ENCODE measurements at regions not wholly inside any gene's neighbourhood (a gene's known extent, or its start where the extent isn't known, plus 50 kb on each side); places are given as distances from the start of the nearest gene placed in this dataset.

GRCh38 chr10:28790146-28790545 lies 112.8 kb downstream of the BAMBI start:
- Histone ChIP-seq H3K27ac (ENCODE audit: low read depth, low read length) (no peak overlapping the region), H3K4me3 (ENCODE audit: low read depth, low read length) (no peak overlapping the region), H3K9me3 (ENCODE audit: control insufficient read depth, insufficient read depth, low read length) (no peaks in the 10 kb centered on the region), H3K27me3 (ENCODE audit: control insufficient read depth, insufficient read depth, low read length) (peaks cover 8% of the 10 kb centered on the region)
- DNase-seq (ENCODE audit: low read depth, low spot score) = no peak
- ChIA-PET POLR2A (no interaction called here), CTCF (no interaction called here)
- TF ChIP-seq CTCF (IDR thresholded peaks at IDR 0.05; ENCODE audit: low read depth, low read length) = no peak

- Histone ChIP-seq H3K4me3 (ENCODE audit: low read depth, low read length) (no peak overlapping the region), H3K27me3 (ENCODE audit: control insufficient read depth, insufficient read depth, low read length) (peaks cover 8% of the 10 kb centered on the region), H3K9me3 (ENCODE audit: control insufficient read depth, insufficient read depth, low read length) (no peaks in the 10 kb centered on the region; the same call in 1 of the 2 replicates), H3K27ac (ENCODE audit: low read depth, low read length) (no peak overlapping the region)
- no peak for TF ChIP-seq CTCF (IDR thresholded peaks at IDR 0.05; ENCODE audit: low read depth, low read length)
- ChIA-PET CTCF (no interaction called here), POLR2A (no interaction called here)
- no peak for DNase-seq (ENCODE audit: low read depth, low spot score)
Measured at GRCh38 chr10:28793482-28793881, 116.2 kb downstream of the BAMBI start.

GRCh38 chr10:28794986-28795385 lies 117.7 kb downstream of the BAMBI start:
- POLR2A ChIA-PET = no interaction called here
- no peak for DNase-seq (ENCODE audit: low read depth, low spot score)
- CTCF ChIA-PET = no interaction called here
- no peak overlapping the region for H3K4me3 ChIP-seq (ENCODE audit: low read depth, low read length)
- no peak overlapping the region for H3K27ac ChIP-seq (ENCODE audit: low read depth, low read length)
- no peak for TF ChIP-seq CTCF (IDR thresholded peaks at IDR 0.05; ENCODE audit: low read depth, low read length)
- no peaks in the 10 kb centered on the region; the same call in 1 of the 2 replicates for H3K9me3 ChIP-seq (ENCODE audit: control insufficient read depth, insufficient read depth, low read length)
- peaks cover 3% of the 10 kb centered on the region for H3K27me3 ChIP-seq (ENCODE audit: control insufficient read depth, insufficient read depth, low read length)

GRCh38 chr10:28796606-28797512 lies 119.5 kb downstream of the BAMBI start:
- CTCF ChIA-PET = interaction anchor here (0.6 to 0.7 kb wide), 2 partner anchors 22 to 528 kb away, joined by 3 to 7 read pairs; no protein-coding TSS in a partner anchor

More at GRCh38 chr10:28796606-28797512, 119.5 kb downstream of the BAMBI start:
- peak; percentile 26 for DNase-seq (ENCODE audit: low read depth, low spot score)
- H3K27ac ChIP-seq (ENCODE audit: low read depth, low read length) = no peak overlapping the region
- TF ChIP-seq CTCF (IDR thresholded peaks at IDR 0.05; ENCODE audit: low read depth, low read length) = no peak
- H3K27me3 ChIP-seq (ENCODE audit: control insufficient read depth, insufficient read depth, low read length) = peaks cover 6% of the 10 kb centered on the region
- POLR2A ChIA-PET = interaction anchor here (0.6 kb wide), 1 partner anchor 194 kb away, joined by 6 read pairs; no protein-coding TSS in a partner anchor
- no peaks in the 10 kb centered on the region; the same call in 1 of the 2 replicates for H3K9me3 ChIP-seq (ENCODE audit: control insufficient read depth, insufficient read depth, low read length)
- H3K4me3 ChIP-seq (ENCODE audit: low read depth, low read length) = no peak overlapping the region
